Heart right ventricle (tissue), 16 donors: ENCODE measurements at regions not wholly inside any gene's neighbourhood (a gene's known extent, or its start where the extent isn't known, plus 50 kb on each side); places are given as distances from the start of the nearest gene placed in this dataset.

Source experiments
- ATAC-seq, 8 donors: fragments of 200-7000 bp; cut with Tn5 transposase; one replicate each; pipeline ENCODE4 v1.9.1; 2020; ENCODE audit warnings: mild to moderate bottlenecking in 8 of 8, moderate library complexity in 8 of 8, moderate number of reproducible peaks in 1 of 8
- DNase-seq, 2 donors: peaks; one replicate each; pipeline ENCODE4 v3.0.0-alpha.2; 2020
- H3K27ac ChIP-seq, 10 donors: fragments of 200-600 bp; sonication (generic) in 2 of 10; one replicate each; pipeline versions ENCODE4 v1.5.0 to v1.8.0; 2020 to 2022; ENCODE audit warnings: mild to moderate bottlenecking in 3 of 10
- H3K27me3 ChIP-seq, 7 donors: fragments of 200-600 bp; one replicate each; pipeline ENCODE4 v1.8.0; 2021 to 2022; ENCODE audit warnings: mild to moderate bottlenecking in 2 of 7
- H3K36me3 ChIP-seq, 9 donors: fragments of 200-600 bp; sonication (generic) in 1 of 9; one replicate each; pipeline versions ENCODE4 v1.5.0 to v1.8.0; 2020 to 2022; ENCODE audit warnings: mild to moderate bottlenecking in 2 of 9
- H3K4me1 ChIP-seq, 9 donors: fragments of 200-600 bp; sonication (generic) in 1 of 9; one replicate each; pipeline versions ENCODE4 v1.5.0 to v1.8.0; 2020 to 2022; ENCODE audit warnings: mild to moderate bottlenecking in 4 of 9
- H3K4me3 ChIP-seq, 10 donors: fragments of 200-600 bp; sonication (generic) in 2 of 10; one replicate each; pipeline versions ENCODE4 v1.5.0 to v1.8.0; 2020 to 2022; ENCODE audit warnings: mild to moderate bottlenecking in 7 of 10, moderate library complexity in 2 of 10
- H3K9me3 ChIP-seq, 11 donors: fragments of 200-600 bp in 10 of 11; sonication (generic) in 2 of 11; one replicate each; pipeline versions ENCODE4 v1.5.0 to v1.8.0; 2013 to 2022; ENCODE audit warnings: mild to moderate bottlenecking in 2 of 11, control low read depth in 1 of 11, moderate library complexity in 1 of 11
- CTCF ChIP-seq, 9 donors: fragments of 200-600 bp; sonication (generic) in 2 of 9; IDR thresholded peaks; one replicate each; pipeline versions ENCODE4 v1.5.0 to v1.8.0; 2021 to 2022; ENCODE audit warnings: antibody characterized with exemption in 9 of 9, mild to moderate bottlenecking in 5 of 9, moderate library complexity in 1 of 9
- WGBS, 2 donors: extraction: QIAGEN DNeasy Blood & Tissue Kit; methylation state at CpG; one replicate each; pipeline ENCODE4 v1.1.7; 2013; ENCODE audit warnings: inconsistent platforms in 1 of 2; 5-methylcytosine and 5-hydroxymethylcytosine counted together
- intact Hi-C, 10 donors: fragments of 100-400 bp; cut with DNase I; formaldehyde crosslinking; loops; one replicate each; pipeline versions ENCODE4 v1.11.1 to v1.14.2; 2022
- donor health status: Arrhythmogenic right ventricular cardiomyopathy.
- donor health status: ischemic (EF 13 %, LVEDD 7.1; RV severe dilation, severe dysfunction).
- donor health status: healthy with polysubstance abuse.
- donor health status: DM: no; HTN: yes; CAD: no.
- donor health status: DM: no; HTN: no; CAD: no.
- donor health status: ischemic (EF 25% LVEDD 6.9; RV normal size, moderate dysfunction).
- donor health status: ischemic (EF 25% LVEDD 5.7; RV mildly dilated, moderate dysfunction).
- donor health status: healthy.
- donor health status: DM: yes; HTN: yes; CAD: no.
- donor health status: Ischemic cardiomyopathy.
- donor health status: ischemic (EF 35%, LVEDD 5.7; RV mildly dilated, moderate dysfunction).
- donor health status: nonischemic (EF 11% LVEDD 7.7; RV severe dilation, severe dysfunction).
- donor health status: DM: yes; HTN: yes; CAD: no.
- donor health status: PGD.
- donor health status: ischemic (EF 29% LVEDD 5.4; RV normal size, mild dysfunction).
- donor health status: nonischemic (EF 23%, LVEDD 6.1; RV moderate dilation, normal function).

GRCh38 chr3:8445861-8446260, 55.8 kb upstream of the LMCD1 start:
- peaks cover 5 to 47% (median 38%) of the 10 kb centered on the region in 9 donors for H3K4me1 ChIP-seq

GRCh38 chr3:8446845-8447244, 54.8 kb upstream of the LMCD1 start:
- no peaks in the 10 kb centered on the region for H3K27me3 ChIP-seq
- H3K9me3 ChIP-seq = no peaks in the 10 kb centered on the region
- intact Hi-C loops = loop anchor here in 5 of 10 donors (5.0 to 10.0 kb wide), 4 partner anchors 35 to 88 kb away; partner anchors contain the start of gene LMCD1 (in 2 of the 5)
- H3K4me3 ChIP-seq = no peak overlapping the region
- DNase-seq (no peak), ATAC-seq (no peak)
- WGBS, 2 donors = 94% methylated on average over 2 of the region's 2 CpGs
- peaks cover 5 to 56% (median 44%) of the 10 kb centered on the region in 9 donors for H3K4me1 ChIP-seq
- no peaks in the 10 kb centered on the region for H3K36me3 ChIP-seq
- peak overlapping the region in 1 of 10 donors; percentile 42 for H3K27ac ChIP-seq
- TF ChIP-seq CTCF (IDR thresholded peaks at IDR 0.05) = no peak

More at GRCh38 chr3:8445861-8446260, 55.8 kb upstream of the LMCD1 start:
- peak in 1 of 2 donors; percentile 39 for DNase-seq
- peak in 4 of 8 donors; percentile 8 to 53 (median 34) for ATAC-seq
- TF ChIP-seq CTCF (IDR thresholded peaks at IDR 0.05) = no peak
- 57 to 59% methylated on average over 2 of the region's 2 CpGs for WGBS, 2 donors
- no peaks in the 10 kb centered on the region for H3K9me3 ChIP-seq
- H3K4me3 ChIP-seq = no peak overlapping the region
- peak overlapping the region in 4 of 10 donors; percentile 80 to 84 (median 83) for H3K27ac ChIP-seq
- intact Hi-C loops = loop anchor here in 5 of 10 donors (5.0 to 10.0 kb wide), 4 partner anchors 36 to 89 kb away; partner anchors contain the start of gene LMCD1 (in 2 of the 5)
- no peaks in the 10 kb centered on the region for H3K36me3 ChIP-seq
- H3K27me3 ChIP-seq = no peaks in the 10 kb centered on the region

GRCh38 chr3:8450618-8451017, 51.0 kb upstream of the LMCD1 start:
- H3K27me3 ChIP-seq = no peaks in the 10 kb centered on the region
- H3K36me3 ChIP-seq = no peaks in the 10 kb centered on the region
- intact Hi-C loops = no loop called here
- DNase-seq (no peak), ATAC-seq (no peak)
- peaks cover 0 to 20% (median 8%) of the 10 kb centered on the region in 9 donors for H3K4me1 ChIP-seq
- TF ChIP-seq CTCF (IDR thresholded peaks at IDR 0.05) = peak in 3 of 9 donors; percentile 7 to 27 (median 12)
- H3K4me3 ChIP-seq = no peak overlapping the region
- H3K27ac ChIP-seq = no peak overlapping the region
- no peaks in the 10 kb centered on the region for H3K9me3 ChIP-seq

- H3K4me1 ChIP-seq = peaks cover 0 to 14% (median 7%) of the 10 kb centered on the region in 9 donors
- 49 to 62% methylated on average over 4 of the region's 4 CpGs for WGBS, 2 donors
- DNase-seq = no peak
- H3K27ac ChIP-seq = peak overlapping the region in 3 of 10 donors; percentile 8 to 33 (median 14)
- no peaks in the 10 kb centered on the region for H3K9me3 ChIP-seq
- no peaks in the 10 kb centered on the region for H3K27me3 ChIP-seq
- no peak overlapping the region for H3K4me3 ChIP-seq
- ATAC-seq = no peak
- no peak for TF ChIP-seq CTCF (IDR thresholded peaks at IDR 0.05)
- no peaks in the 10 kb centered on the region for H3K36me3 ChIP-seq
- intact Hi-C loops = no loop called here
Measured at GRCh38 chr3:8451696-8452095, 49.9 kb upstream of the LMCD1 start.
